GM10248 (cell line): ENCODE measurements at regions not wholly inside any gene's neighbourhood (a gene's known extent, or its start where the extent isn't known, plus 50 kb on each side); places are given as distances from the start of the nearest gene placed in this dataset.

Source experiments
- CTCF ChIA-PET: fragments of 300-600 bp; sonication (Branson Sonifier 250); formaldehyde crosslinking; extraction: SDS; loops from one replicate; lab custom pipeline; 2021; ENCODE audit warnings: antibody characterized with exemption; lab: Yijun Ruan, JAX
- POLR2A ChIA-PET: fragments of 350-650 bp; sonication (Branson Sonifier 250); formaldehyde crosslinking; extraction: SDS; loops from one replicate; lab custom pipeline; 2020; ENCODE audit warnings: antibody characterized with exemption; lab: Yijun Ruan, JAX
- DNase-seq: peaks from one replicate; pipeline ENCODE4 v3.0.0; 2012; ENCODE audit errors: extremely low spot score
- CTCF ChIP-seq: IDR thresholded peaks from 2 replicates; pipeline ENCODE4 v1.5.1; 2012; ENCODE audit warnings: mild to moderate bottlenecking, low read depth; ENCODE audit errors: extremely low read depth, missing control alignments, control extremely low read depth

- TF ChIP-seq CTCF = no peak
- ChIA-PET POLR2A (no interaction called here), CTCF (no interaction called here)
- no peak for DNase-seq
Measured at GRCh38 chr17:70882504-70882903, 713.2 kb downstream of the KCNJ2 start.

GRCh38 chr17:70886648-70887047, 717.3 kb downstream of the KCNJ2 start:
- TF ChIP-seq CTCF = no peak
- ChIA-PET CTCF (interaction anchor here (1.0 kb wide), 1 partner anchor 9 kb away, joined by 3 read pairs; no protein-coding TSS in a partner anchor), POLR2A (no interaction called here)
- DNase-seq = no peak

- POLR2A ChIA-PET = no interaction called here
- no peak for TF ChIP-seq CTCF
Measured at GRCh38 chr17:70888324-70888723, 719.0 kb downstream of the KCNJ2 start.

DNA sequence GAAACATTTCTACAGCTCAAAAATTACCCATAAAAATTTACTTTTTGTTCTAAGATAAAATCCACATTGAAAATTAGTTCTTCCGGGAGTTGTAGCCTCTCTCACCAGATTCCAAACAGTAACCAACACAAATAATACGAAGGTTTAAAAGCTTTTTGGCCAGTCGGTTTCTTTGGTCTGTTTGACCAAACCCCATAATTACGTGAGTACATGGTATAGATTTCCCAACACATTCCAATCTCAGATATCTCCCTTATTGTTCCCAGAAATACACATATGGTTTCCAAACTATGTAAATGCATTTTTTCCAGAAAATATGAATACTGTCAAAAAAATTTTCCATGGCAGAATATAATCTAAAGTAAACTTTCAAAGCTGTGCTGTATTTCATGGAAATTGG, 722.0 kb downstream of the KCNJ2 start:
- TF ChIP-seq CTCF = no peak
- DNase-seq = no peak
- POLR2A ChIA-PET = no interaction called here

More at GRCh38 chr17:70888324-70888723, 719.0 kb downstream of the KCNJ2 start:
- no peak for DNase-seq
- CTCF ChIA-PET = no interaction called here

DNA sequence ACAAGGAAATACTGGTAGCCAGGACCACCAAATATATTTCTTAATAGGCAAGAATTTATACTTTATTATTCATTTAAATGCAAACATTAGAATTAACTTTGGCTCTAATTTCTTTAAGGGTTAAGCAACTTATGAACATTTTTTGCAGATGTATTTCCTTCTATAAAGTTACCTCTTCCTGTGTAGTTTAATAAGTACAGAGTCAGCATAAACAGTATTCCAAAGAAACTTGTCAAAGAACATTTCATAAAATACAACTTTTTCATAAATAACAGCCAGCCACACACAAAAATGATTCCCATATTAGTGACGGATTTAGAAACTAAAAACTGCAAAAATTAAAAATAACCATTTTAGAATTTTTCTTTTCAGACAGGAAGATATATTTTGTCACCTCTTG, 723.2 kb downstream of the KCNJ2 start:
- ChIA-PET POLR2A (no interaction called here), CTCF (no interaction called here)
- no peak for TF ChIP-seq CTCF
- DNase-seq = no peak

More for the DNA sequence above, 722.0 kb downstream of the KCNJ2 start:
- CTCF ChIA-PET = interaction anchor here (2.4 kb wide), 1 partner anchor 11 kb away, joined by 7 read pairs; no protein-coding TSS in a partner anchor

DNA sequence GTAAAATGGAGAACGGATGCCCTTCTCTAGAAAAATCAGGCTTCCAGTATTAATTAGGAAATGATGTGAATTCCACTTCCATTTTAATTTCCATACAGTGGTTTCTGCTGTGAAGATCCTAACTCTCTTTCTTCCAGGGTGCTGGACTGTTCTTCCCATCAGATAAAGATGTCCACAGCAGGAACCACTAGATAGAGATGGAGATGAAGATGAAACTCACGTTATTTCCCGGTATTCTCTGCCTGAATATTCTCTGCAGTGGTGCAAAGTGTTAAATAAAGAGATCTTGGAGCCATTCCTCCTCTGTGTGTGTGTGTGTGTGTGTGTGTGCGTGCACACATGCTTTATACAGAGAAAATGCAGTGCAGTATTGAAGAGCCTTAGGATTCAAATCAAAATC, 727.5 kb downstream of the KCNJ2 start:
- no peak for TF ChIP-seq CTCF
- DNase-seq = no peak
- CTCF ChIA-PET = interaction anchor here (1.0 kb wide), 1 partner anchor 10 kb away, joined by 3 read pairs; no protein-coding TSS in a partner anchor
- POLR2A ChIA-PET = no interaction called here
